ENCODE measurements at regions not wholly inside any gene's neighbourhood (a gene's known extent, or its start where the extent isn't known, plus 50 kb on each side); places are given as distances from the start of the nearest gene placed in this dataset.
"Not testable (repeated sequence)": the region's sequence is repeated elsewhere in the genome, so short reads cannot be mapped to it uniquely, and the experiment has no call there.

GRCh38 chr2:65600871-65601270 lies 168.5 kb upstream of the SPRED2 start:
- H3K27me3 ChIP-seq (ENCODE audit: control insufficient read depth in 1 of 2, insufficient read depth in 2 of 2, low read length in 2 of 2); H3K4me1 ChIP-seq (ENCODE audit: control insufficient read depth, insufficient read depth, low read length); H3K4me3 ChIP-seq (ENCODE audit: low read length in 2 of 2); H3K27ac ChIP-seq (ENCODE audit: low read length); H3K9me3 ChIP-seq (ENCODE audit: control insufficient read depth in 2 of 2, low read length in 2 of 2); H3K36me3 ChIP-seq (ENCODE audit: control insufficient read depth in 2 of 2, insufficient read depth in 2 of 2, low read length in 2 of 2); H3K9ac ChIP-seq (ENCODE audit: low read length in 2 of 2): not testable (repeated sequence)

GRCh38 chr2:65600351-65600750 lies 168.0 kb upstream of the SPRED2 start:
- not testable (repeated sequence) for H3K9me3 ChIP-seq (ENCODE audit: control insufficient read depth in 2 of 2, low read length in 2 of 2); H3K36me3 ChIP-seq (ENCODE audit: control insufficient read depth in 2 of 2, insufficient read depth in 2 of 2, low read length in 2 of 2); H3K4me3 ChIP-seq (ENCODE audit: low read length in 2 of 2); H3K27me3 ChIP-seq (ENCODE audit: control insufficient read depth in 1 of 2, insufficient read depth in 2 of 2, low read length in 2 of 2); H3K9ac ChIP-seq (ENCODE audit: low read length in 2 of 2); H3K27ac ChIP-seq (ENCODE audit: low read length); H3K4me1 ChIP-seq (ENCODE audit: control insufficient read depth, insufficient read depth, low read length)

GRCh38 chr2:65599693-65600092 lies 167.3 kb upstream of the SPRED2 start:
- Histone ChIP-seq H3K4me1 (ENCODE audit: control insufficient read depth, insufficient read depth, low read length) (peaks cover 6% of the 10 kb centered on the region), H3K27me3 (ENCODE audit: control insufficient read depth in 1 of 2, insufficient read depth in 2 of 2, low read length in 2 of 2) (no peaks in the 10 kb centered on the region), H3K4me3 (ENCODE audit: low read length in 2 of 2) (no peak overlapping the region), H3K9ac (ENCODE audit: low read length in 2 of 2) (no peak overlapping the region), H3K36me3 (ENCODE audit: control insufficient read depth in 2 of 2, insufficient read depth in 2 of 2, low read length in 2 of 2) (no peaks in the 10 kb centered on the region), H3K27ac (ENCODE audit: low read length) (no peak overlapping the region), H3K9me3 (ENCODE audit: control insufficient read depth in 2 of 2, low read length in 2 of 2) (no peaks in the 10 kb centered on the region)

- no peak overlapping the region for H3K27ac ChIP-seq (ENCODE audit: low read length)
- no peaks in the 10 kb centered on the region for H3K27me3 ChIP-seq (ENCODE audit: control insufficient read depth in 1 of 2, insufficient read depth in 2 of 2, low read length in 2 of 2)
- peaks cover 6% of the 10 kb centered on the region for H3K4me1 ChIP-seq (ENCODE audit: control insufficient read depth, insufficient read depth, low read length)
Observed at GRCh38 chr2:65598996-65599395, 166.6 kb upstream of the SPRED2 start.

GRCh38 chr2:65598264-65598663 lies 165.9 kb upstream of the SPRED2 start:
- Histone ChIP-seq H3K9ac (ENCODE audit: low read length in 2 of 2) (no peak overlapping the region), H3K4me3 (ENCODE audit: low read length in 2 of 2) (no peak overlapping the region)

More at GRCh38 chr2:65598996-65599395, 166.6 kb upstream of the SPRED2 start:
- no peaks in the 10 kb centered on the region for H3K36me3 ChIP-seq (ENCODE audit: control insufficient read depth in 2 of 2, insufficient read depth in 2 of 2, low read length in 2 of 2)
- H3K9ac ChIP-seq (ENCODE audit: low read length in 2 of 2) = no peak overlapping the region
- H3K9me3 ChIP-seq (ENCODE audit: control insufficient read depth in 2 of 2, low read length in 2 of 2) = no peaks in the 10 kb centered on the region
- no peak overlapping the region for H3K4me3 ChIP-seq (ENCODE audit: low read length in 2 of 2)

GRCh38 chr2:65595630-65596029 lies 163.2 kb upstream of the SPRED2 start:
- no peaks in the 10 kb centered on the region for H3K4me1 ChIP-seq (ENCODE audit: control insufficient read depth, insufficient read depth, low read length)
- no peaks in the 10 kb centered on the region for H3K27me3 ChIP-seq (ENCODE audit: control insufficient read depth in 1 of 2, insufficient read depth in 2 of 2, low read length in 2 of 2)
- H3K4me3 ChIP-seq (ENCODE audit: low read length in 2 of 2) = no peak overlapping the region
- no peaks in the 10 kb centered on the region for H3K9me3 ChIP-seq (ENCODE audit: control insufficient read depth in 2 of 2, low read length in 2 of 2)
- no peak overlapping the region for H3K27ac ChIP-seq (ENCODE audit: low read length)
- no peak overlapping the region for H3K9ac ChIP-seq (ENCODE audit: low read length in 2 of 2)
- no peaks in the 10 kb centered on the region for H3K36me3 ChIP-seq (ENCODE audit: control insufficient read depth in 2 of 2, insufficient read depth in 2 of 2, low read length in 2 of 2)

More at GRCh38 chr2:65598264-65598663, 165.9 kb upstream of the SPRED2 start:
- Histone ChIP-seq H3K9me3 (ENCODE audit: control insufficient read depth in 2 of 2, low read length in 2 of 2) (no peaks in the 10 kb centered on the region), H3K36me3 (ENCODE audit: control insufficient read depth in 2 of 2, insufficient read depth in 2 of 2, low read length in 2 of 2) (no peaks in the 10 kb centered on the region), H3K27ac (ENCODE audit: low read length) (no peak overlapping the region), H3K27me3 (ENCODE audit: control insufficient read depth in 1 of 2, insufficient read depth in 2 of 2, low read length in 2 of 2) (no peaks in the 10 kb centered on the region), H3K4me1 (ENCODE audit: control insufficient read depth, insufficient read depth, low read length) (peaks cover 4% of the 10 kb centered on the region)

GRCh38 chr2:65594150-65594549 lies 161.8 kb upstream of the SPRED2 start:
- no peak overlapping the region for H3K27ac ChIP-seq (ENCODE audit: low read length)
- no peaks in the 10 kb centered on the region for H3K4me1 ChIP-seq (ENCODE audit: control insufficient read depth, insufficient read depth, low read length)
- no peaks in the 10 kb centered on the region for H3K27me3 ChIP-seq (ENCODE audit: control insufficient read depth in 1 of 2, insufficient read depth in 2 of 2, low read length in 2 of 2)
- no peaks in the 10 kb centered on the region for H3K9me3 ChIP-seq (ENCODE audit: control insufficient read depth in 2 of 2, low read length in 2 of 2)
- no peaks in the 10 kb centered on the region for H3K36me3 ChIP-seq (ENCODE audit: control insufficient read depth in 2 of 2, insufficient read depth in 2 of 2, low read length in 2 of 2)
- no peak overlapping the region for H3K4me3 ChIP-seq (ENCODE audit: low read length in 2 of 2)
- H3K9ac ChIP-seq (ENCODE audit: low read length in 2 of 2) = no peak overlapping the region

GRCh38 chr2:65589667-65590066 lies 157.3 kb upstream of the SPRED2 start:
- Histone ChIP-seq H3K9me3 (ENCODE audit: control insufficient read depth in 2 of 2, low read length in 2 of 2) (no peaks in the 10 kb centered on the region), H3K4me3 (ENCODE audit: low read length in 2 of 2) (no peak overlapping the region), H3K27ac (ENCODE audit: low read length) (no peak overlapping the region), H3K27me3 (ENCODE audit: control insufficient read depth in 1 of 2, insufficient read depth in 2 of 2, low read length in 2 of 2) (no peaks in the 10 kb centered on the region), H3K36me3 (ENCODE audit: control insufficient read depth in 2 of 2, insufficient read depth in 2 of 2, low read length in 2 of 2) (no peaks in the 10 kb centered on the region), H3K4me1 (ENCODE audit: control insufficient read depth, insufficient read depth, low read length) (no peaks in the 10 kb centered on the region), H3K9ac (ENCODE audit: low read length in 2 of 2) (no peak overlapping the region)

- H3K4me3 ChIP-seq (ENCODE audit: low read length in 2 of 2) = no peak overlapping the region
- H3K9me3 ChIP-seq (ENCODE audit: control insufficient read depth in 2 of 2, low read length in 2 of 2) = no peaks in the 10 kb centered on the region
Observed at GRCh38 chr2:65587779-65588178, 155.4 kb upstream of the SPRED2 start.

GRCh38 chr2:65586516-65586915 lies 154.1 kb upstream of the SPRED2 start:
- no peaks in the 10 kb centered on the region for H3K36me3 ChIP-seq (ENCODE audit: control insufficient read depth in 2 of 2, insufficient read depth in 2 of 2, low read length in 2 of 2)
- no peak overlapping the region for H3K9ac ChIP-seq (ENCODE audit: low read length in 2 of 2)
- H3K27ac ChIP-seq (ENCODE audit: low read length) = no peak overlapping the region
- H3K4me3 ChIP-seq (ENCODE audit: low read length in 2 of 2) = no peak overlapping the region
- no peaks in the 10 kb centered on the region for H3K27me3 ChIP-seq (ENCODE audit: control insufficient read depth in 1 of 2, insufficient read depth in 2 of 2, low read length in 2 of 2)
- no peaks in the 10 kb centered on the region for H3K4me1 ChIP-seq (ENCODE audit: control insufficient read depth, insufficient read depth, low read length)
- H3K9me3 ChIP-seq (ENCODE audit: control insufficient read depth in 2 of 2, low read length in 2 of 2) = no peaks in the 10 kb centered on the region

More at GRCh38 chr2:65587779-65588178, 155.4 kb upstream of the SPRED2 start:
- no peaks in the 10 kb centered on the region for H3K27me3 ChIP-seq (ENCODE audit: control insufficient read depth in 1 of 2, insufficient read depth in 2 of 2, low read length in 2 of 2)
- no peaks in the 10 kb centered on the region for H3K4me1 ChIP-seq (ENCODE audit: control insufficient read depth, insufficient read depth, low read length)
- H3K9ac ChIP-seq (ENCODE audit: low read length in 2 of 2) = no peak overlapping the region
- H3K36me3 ChIP-seq (ENCODE audit: control insufficient read depth in 2 of 2, insufficient read depth in 2 of 2, low read length in 2 of 2) = no peaks in the 10 kb centered on the region
- no peak overlapping the region for H3K27ac ChIP-seq (ENCODE audit: low read length)

- Histone ChIP-seq H3K4me3 (ENCODE audit: low read length in 2 of 2) (no peak overlapping the region), H3K36me3 (ENCODE audit: control insufficient read depth in 2 of 2, insufficient read depth in 2 of 2, low read length in 2 of 2) (no peaks in the 10 kb centered on the region), H3K9me3 (ENCODE audit: control insufficient read depth in 2 of 2, low read length in 2 of 2) (no peaks in the 10 kb centered on the region), H3K4me1 (ENCODE audit: control insufficient read depth, insufficient read depth, low read length) (no peaks in the 10 kb centered on the region), H3K27ac (ENCODE audit: low read length) (no peak overlapping the region), H3K27me3 (ENCODE audit: control insufficient read depth in 1 of 2, insufficient read depth in 2 of 2, low read length in 2 of 2) (no peaks in the 10 kb centered on the region), H3K9ac (ENCODE audit: low read length in 2 of 2) (no peak overlapping the region)
Observed at GRCh38 chr2:65583061-65583460, 150.7 kb upstream of the SPRED2 start.
